Thymus (tissue), 11 donors: ENCODE measurements at regions not wholly inside any gene's neighbourhood (a gene's known extent, or its start where the extent isn't known, plus 50 kb on each side); places are given as distances from the start of the nearest gene placed in this dataset.

Source experiments
- DNase-seq, 9 donors: peaks; one replicate each; pipeline ENCODE4 v3.0.0-alpha.2; 2013; ENCODE audit warnings: low spot score in 9 of 9, low read depth in 6 of 9, missing footprints in 1 of 9
- H3K27ac ChIP-seq, 2 donors: one replicate each; pipeline ENCODE4 v1.5.1; 2013; ENCODE audit warnings: control low read depth in 1 of 2, low read depth in 1 of 2, low read length in 1 of 2, mild to moderate bottlenecking in 1 of 2, moderate library complexity in 1 of 2
- H3K27me3 ChIP-seq, 2 donors: one replicate each; pipeline ENCODE4 v1.5.1; 2013; ENCODE audit warnings: low read length in 1 of 2; ENCODE audit not compliant: control insufficient read depth in 2 of 2, insufficient read depth in 1 of 2
- H3K36me3 ChIP-seq, 2 donors: one replicate each; pipeline ENCODE4 v1.5.1; 2013; ENCODE audit warnings: low read length in 1 of 2, mild to moderate bottlenecking in 1 of 2, moderate library complexity in 1 of 2; ENCODE audit not compliant: control insufficient read depth in 2 of 2, insufficient read depth in 2 of 2
- H3K4me1 ChIP-seq, 2 donors: one replicate each; pipeline ENCODE4 v1.5.1; 2013; ENCODE audit warnings: low read length in 2 of 2; ENCODE audit not compliant: control insufficient read depth in 2 of 2, insufficient read depth in 2 of 2
- H3K4me3 ChIP-seq, 2 donors: one replicate each; pipeline ENCODE4 v1.5.1; 2013; ENCODE audit warnings: low read length in 2 of 2, control low read depth in 1 of 2, mild to moderate bottlenecking in 1 of 2
- H3K9me3 ChIP-seq, 2 donors: one replicate each; pipeline ENCODE4 v1.5.1; 2013; ENCODE audit warnings: low read length in 1 of 2, mild to moderate bottlenecking in 1 of 2; ENCODE audit not compliant: control insufficient read depth in 2 of 2, insufficient read depth in 1 of 2
- WGBS: extraction: QIAGEN DNeasy Blood & Tissue Kit; methylation state at CpG from one replicate; pipeline ENCODE4 v1.1.7; 2013; 5-methylcytosine and 5-hydroxymethylcytosine counted together
- donor health status: healthy.

- no peaks in the 10 kb centered on the region for H3K36me3 ChIP-seq
- no peaks in the 10 kb centered on the region for H3K4me1 ChIP-seq
- H3K4me3 ChIP-seq, result no peak overlapping the region
- H3K27me3 ChIP-seq, result no peaks in the 10 kb centered on the region
- no peaks in the 10 kb centered on the region for H3K9me3 ChIP-seq
- no peak overlapping the region for H3K27ac ChIP-seq
- no peak for DNase-seq
These were observed 317.6 kb upstream of the REG3G start for GRCh38 chr2:78707776-78708386.

- no peaks in the 10 kb centered on the region for H3K9me3 ChIP-seq
- H3K36me3 ChIP-seq, result no peaks in the 10 kb centered on the region
- no peak for DNase-seq
- no peak overlapping the region for H3K4me3 ChIP-seq
- WGBS, result 95% methylated on average over 1 of the region's 1 CpG
- H3K4me1 ChIP-seq, result no peaks in the 10 kb centered on the region
- no peak overlapping the region for H3K27ac ChIP-seq
- no peaks in the 10 kb centered on the region for H3K27me3 ChIP-seq
These were observed 314.7 kb upstream of the REG3G start for GRCh38 chr2:78710632-78711375.

- Histone ChIP-seq H3K4me3 (no peak overlapping the region), H3K27ac (no peak overlapping the region), H3K36me3 (no peaks in the 10 kb centered on the region), H3K27me3 (no peaks in the 10 kb centered on the region), H3K9me3 (no peaks in the 10 kb centered on the region), H3K4me1 (no peaks in the 10 kb centered on the region)
- 91% methylated on average over 3 of the region's 3 CpGs for WGBS
- no peak for DNase-seq
These were observed 310.2 kb upstream of the REG3G start for GRCh38 chr2:78715293-78715692.

DNA sequence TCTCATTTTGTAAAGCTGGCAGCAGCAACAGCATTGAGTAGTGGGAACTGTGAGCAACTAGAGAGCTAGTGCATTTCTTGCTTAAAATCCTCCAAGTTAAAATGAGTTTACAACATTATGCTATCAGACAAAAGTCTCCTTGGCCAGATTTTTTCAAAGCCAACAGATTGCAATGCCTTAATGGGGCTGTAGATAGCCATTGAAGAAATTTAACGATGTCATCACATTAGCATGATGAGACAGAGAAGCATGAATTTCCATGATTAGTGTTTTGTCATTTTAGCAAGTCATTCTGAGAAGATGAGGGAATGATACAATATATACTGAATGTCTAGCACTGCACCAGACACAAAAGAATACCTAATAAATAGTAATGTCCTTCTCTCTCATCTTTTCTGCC is 307.5 kb upstream of the REG3G start:
- no peak for DNase-seq
- Histone ChIP-seq H3K27ac (no peak overlapping the region), H3K27me3 (no peaks in the 10 kb centered on the region), H3K4me1 (no peaks in the 10 kb centered on the region), H3K9me3 (no peaks in the 10 kb centered on the region), H3K36me3 (no peaks in the 10 kb centered on the region), H3K4me3 (no peak overlapping the region)
- 85% methylated on average over 1 of the region's 1 CpG for WGBS

DNA sequence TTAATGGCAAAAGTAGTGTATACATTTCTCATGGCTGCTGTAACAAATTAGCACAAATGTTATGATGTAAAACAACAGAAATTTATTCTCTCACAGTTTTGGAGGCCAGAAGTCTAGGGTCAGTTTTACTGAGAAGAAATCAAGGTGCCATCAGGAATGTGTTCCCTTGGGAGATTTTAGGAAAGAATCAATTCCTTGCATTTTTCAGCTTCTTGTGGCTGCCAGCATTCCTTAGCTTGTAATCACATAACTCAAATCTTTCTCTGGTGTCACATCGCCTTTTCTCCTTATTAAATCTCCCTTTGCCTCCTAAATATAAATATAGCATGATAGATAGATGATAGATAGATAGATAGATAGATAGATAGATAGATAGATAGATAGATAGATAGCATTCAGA is 307.0 kb upstream of the REG3G start:
- Histone ChIP-seq H3K4me1 (no peaks in the 10 kb centered on the region), H3K27me3 (no peaks in the 10 kb centered on the region), H3K27ac (no peak overlapping the region), H3K9me3 (no peaks in the 10 kb centered on the region), H3K36me3 (no peaks in the 10 kb centered on the region), H3K4me3 (no peak overlapping the region)
- no peak for DNase-seq
- WGBS, result 78% methylated on average over 1 of the region's 1 CpG

DNA sequence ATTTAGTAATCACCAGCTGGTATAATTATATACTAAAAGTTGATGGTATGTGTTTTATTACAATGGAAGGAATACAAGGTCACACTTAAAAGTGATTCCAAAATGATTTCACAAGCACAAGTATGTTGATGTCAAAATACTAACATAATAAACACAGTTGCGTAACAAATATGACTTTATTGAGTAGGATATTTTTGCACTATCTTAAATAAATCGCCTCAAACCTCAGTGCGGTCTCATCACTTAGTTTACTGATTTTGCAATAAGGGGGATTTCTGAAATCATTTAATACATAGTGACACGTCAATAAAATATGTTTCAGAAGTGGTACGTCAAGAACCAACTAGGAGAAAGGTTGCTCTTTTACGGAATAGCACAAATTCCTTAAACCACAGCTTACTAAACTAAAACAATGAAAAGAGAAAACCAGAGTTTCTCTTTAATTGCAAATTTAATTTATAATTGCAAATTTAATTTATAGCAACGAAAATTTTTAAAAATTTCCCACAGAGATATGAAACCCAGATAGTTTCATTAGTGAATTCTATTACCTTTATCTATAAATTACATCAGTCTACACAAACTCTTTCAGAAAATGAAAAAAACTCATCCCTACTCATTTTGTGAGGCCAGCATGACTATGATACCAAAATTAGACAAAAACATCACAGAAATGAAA is 304.0 kb upstream of the REG3G start:
- H3K4me3 ChIP-seq, result no peak overlapping the region
- DNase-seq, result no peak
- H3K36me3 ChIP-seq, result no peaks in the 10 kb centered on the region
- no peaks in the 10 kb centered on the region for H3K4me1 ChIP-seq
- no peak overlapping the region for H3K27ac ChIP-seq
- no peaks in the 10 kb centered on the region for H3K27me3 ChIP-seq
- 89% methylated on average over 7 of the region's 7 CpGs for WGBS
- no peaks in the 10 kb centered on the region for H3K9me3 ChIP-seq

- H3K4me3 ChIP-seq, result no peak overlapping the region
- no peaks in the 10 kb centered on the region for H3K36me3 ChIP-seq
- H3K27me3 ChIP-seq, result no peaks in the 10 kb centered on the region
- no peaks in the 10 kb centered on the region for H3K4me1 ChIP-seq
- WGBS, result 92% methylated on average over 3 of the region's 3 CpGs
- DNase-seq, result no peak
- no peaks in the 10 kb centered on the region for H3K9me3 ChIP-seq
- H3K27ac ChIP-seq, result no peak overlapping the region
These were observed 291.3 kb upstream of the REG3G start for GRCh38 chr2:78734221-78734620.

GRCh38 chr2:78739282-78739681 is 286.2 kb upstream of the REG3G start:
- WGBS, result 74% methylated on average over 1 of the region's 1 CpG

DNA sequence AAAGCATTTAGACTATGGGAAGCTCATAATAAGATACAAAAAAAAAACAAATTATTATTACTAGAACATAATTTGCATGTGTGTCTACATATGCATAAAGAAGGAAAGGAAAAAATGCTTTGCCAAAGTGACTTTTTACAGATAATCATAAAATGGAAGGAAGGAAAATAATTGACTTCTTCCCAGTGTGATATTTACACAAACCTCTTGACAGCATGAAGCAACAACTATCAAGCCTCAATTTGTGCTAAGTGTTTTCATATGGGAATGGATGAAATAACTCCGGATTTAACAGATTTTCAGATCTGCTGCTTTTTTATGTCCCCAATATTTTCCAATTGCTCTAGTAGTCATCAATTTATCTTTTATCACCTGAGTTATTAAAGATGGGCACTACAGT is 275.9 kb upstream of the REG3G start:
- Histone ChIP-seq H3K27ac (no peak overlapping the region), H3K9me3 (no peaks in the 10 kb centered on the region), H3K36me3 (no peaks in the 10 kb centered on the region), H3K4me1 (no peaks in the 10 kb centered on the region), H3K27me3 (no peaks in the 10 kb centered on the region), H3K4me3 (no peak overlapping the region)
- no peak for DNase-seq
- 0% methylated on average over 1 of the region's 1 CpG for WGBS

More at GRCh38 chr2:78739282-78739681, 286.2 kb upstream of the REG3G start:
- H3K27ac ChIP-seq, result no peak overlapping the region
- H3K9me3 ChIP-seq, result no peaks in the 10 kb centered on the region
- no peak for DNase-seq
- H3K27me3 ChIP-seq, result no peaks in the 10 kb centered on the region
- no peaks in the 10 kb centered on the region for H3K36me3 ChIP-seq
- H3K4me1 ChIP-seq, result no peaks in the 10 kb centered on the region
- no peak overlapping the region for H3K4me3 ChIP-seq
